ENCODE measurements at regions not wholly inside any gene's neighbourhood (a gene's known extent, or its start where the extent isn't known, plus 50 kb on each side); places are given as distances from the start of the nearest gene placed in this dataset.

DNA sequence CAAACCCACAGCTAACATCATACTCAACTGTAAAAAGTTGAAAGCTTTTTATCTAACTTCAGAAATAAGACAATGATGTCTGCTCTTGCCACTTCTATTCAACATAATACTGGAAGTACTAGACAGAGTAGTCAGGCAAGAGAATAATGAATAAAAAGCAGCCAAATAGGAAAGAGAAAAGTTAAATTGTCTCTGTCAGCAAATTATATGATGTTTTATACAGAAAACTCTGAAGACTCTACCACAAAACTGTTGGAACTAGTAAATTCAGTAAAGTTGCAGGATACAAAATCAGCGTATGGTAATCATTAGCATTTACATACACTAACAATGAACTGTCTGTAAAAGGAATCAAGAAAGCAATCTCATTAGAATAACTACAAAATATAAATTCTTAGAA is 752.9 kb upstream of the CT83 start:
- no peak for ATAC-seq

DNA sequence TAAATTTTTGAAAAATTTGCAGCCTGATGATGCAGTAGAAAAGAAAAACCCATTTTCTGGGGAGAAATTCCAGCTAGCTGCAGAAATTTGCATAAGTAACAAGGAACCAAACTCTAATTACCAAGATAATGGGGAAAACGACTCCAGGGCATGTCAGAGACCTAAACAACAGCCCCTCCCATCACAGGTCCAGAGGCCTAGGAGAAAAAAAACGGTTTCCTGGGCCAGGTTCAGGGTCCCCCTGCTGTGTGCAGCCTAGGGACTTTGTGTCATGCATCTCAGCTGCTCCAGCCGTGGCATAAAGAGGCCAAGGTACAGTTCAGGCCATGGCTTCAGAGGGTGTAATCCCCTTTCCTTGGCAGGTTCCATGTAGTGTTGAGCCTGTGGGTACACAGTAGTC is 733.7 kb upstream of the CT83 start:
- no peak for ATAC-seq

DNA sequence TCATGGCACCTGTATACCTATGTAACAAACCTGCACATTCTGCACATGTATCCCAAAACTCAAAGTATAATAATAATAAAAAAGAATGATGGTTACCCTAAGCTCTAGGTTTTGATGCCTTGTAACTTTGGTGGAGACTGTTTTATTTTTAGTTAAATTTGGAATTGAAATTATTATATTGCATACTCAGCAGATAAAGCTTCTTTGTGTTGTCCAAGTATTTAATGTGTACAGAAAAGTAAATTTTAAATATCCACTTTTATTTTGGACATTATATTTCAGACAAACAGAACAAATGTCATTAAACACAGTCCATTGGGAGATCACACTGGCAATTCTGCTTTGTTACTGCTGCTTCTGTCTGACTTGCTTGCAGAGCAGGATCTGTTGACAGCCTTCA is 684.5 kb upstream of the CT83 start:
- ATAC-seq, result no peak

DNA sequence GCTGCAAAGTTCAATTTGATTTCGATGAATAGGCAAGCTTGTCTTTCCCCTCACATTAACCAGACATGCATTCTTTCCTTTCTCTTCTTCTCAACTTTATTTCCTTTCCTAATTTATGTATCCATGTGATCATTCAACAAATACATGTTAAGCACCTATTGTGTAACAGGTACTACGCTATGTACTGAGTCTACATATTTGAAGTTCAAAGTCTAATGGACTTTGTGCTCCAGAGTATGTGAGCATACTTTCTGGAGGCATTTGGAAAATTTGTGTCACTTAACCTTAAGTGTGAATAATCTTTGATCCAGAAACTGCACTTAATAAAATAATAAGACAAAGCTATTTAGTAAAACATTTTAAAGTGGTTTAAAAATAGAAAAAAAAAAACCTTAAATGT is 675.3 kb upstream of the CT83 start:
- no peak for ATAC-seq

DNA sequence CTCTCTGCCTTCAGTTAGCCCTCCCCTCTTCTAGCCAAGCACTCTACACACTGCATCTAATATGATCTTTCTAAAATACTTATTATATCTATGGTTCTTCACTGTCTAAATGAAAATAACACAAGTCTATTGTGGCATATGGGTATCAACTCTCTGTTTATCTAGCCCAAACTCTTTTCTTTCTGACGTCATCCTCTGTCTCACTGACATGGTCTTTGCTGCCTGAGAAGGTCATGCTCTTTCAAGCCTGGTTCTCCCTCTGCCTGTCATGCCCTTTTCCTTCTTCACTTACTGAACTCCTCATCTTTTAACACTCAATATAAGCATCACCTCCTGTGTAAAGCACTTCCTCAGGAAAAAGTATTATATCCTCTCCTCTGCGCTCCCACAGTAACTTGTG is 672.2 kb upstream of the CT83 start:
- no peak for ATAC-seq

DNA sequence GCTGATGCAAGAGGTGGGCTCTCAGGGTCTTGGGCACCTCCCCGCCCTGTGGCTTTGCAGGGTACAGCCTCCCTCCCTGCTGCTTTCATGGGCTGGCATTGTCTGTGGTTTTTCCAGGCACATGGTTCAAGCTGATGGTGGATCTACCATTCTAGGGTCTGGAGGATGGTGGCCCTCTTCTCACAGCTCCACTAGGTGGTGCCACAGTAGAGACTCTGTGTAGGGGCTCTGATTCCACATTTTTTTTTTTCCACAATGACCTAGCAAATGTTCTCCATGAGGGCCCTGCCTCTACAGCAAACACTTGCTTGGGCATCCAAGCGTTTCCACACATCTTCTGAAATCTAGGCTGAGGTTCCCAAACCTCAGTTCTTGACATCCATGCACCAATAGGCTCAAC is 657.9 kb upstream of the CT83 start:
- no peak for ATAC-seq

DNA sequence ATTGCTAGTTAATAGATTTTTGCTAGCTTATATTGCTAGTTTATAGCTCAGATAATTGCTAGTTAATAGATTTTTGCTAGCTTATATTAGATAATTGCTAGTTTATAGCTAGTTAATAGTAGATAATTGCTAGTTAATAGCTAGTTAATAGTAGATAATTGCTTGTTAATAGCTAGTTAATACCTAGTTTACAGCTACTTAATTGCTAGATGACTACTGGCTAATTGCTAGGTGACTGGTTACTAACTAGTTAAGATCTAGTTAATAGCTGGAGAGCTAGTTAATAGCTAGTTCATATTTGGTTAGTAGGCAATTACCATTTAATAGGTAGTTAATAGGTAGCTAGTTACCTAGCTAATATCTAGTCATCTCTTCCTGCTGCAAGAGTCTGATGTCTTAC is 633.8 kb upstream of the CT83 start:
- ATAC-seq, result no peak

DNA sequence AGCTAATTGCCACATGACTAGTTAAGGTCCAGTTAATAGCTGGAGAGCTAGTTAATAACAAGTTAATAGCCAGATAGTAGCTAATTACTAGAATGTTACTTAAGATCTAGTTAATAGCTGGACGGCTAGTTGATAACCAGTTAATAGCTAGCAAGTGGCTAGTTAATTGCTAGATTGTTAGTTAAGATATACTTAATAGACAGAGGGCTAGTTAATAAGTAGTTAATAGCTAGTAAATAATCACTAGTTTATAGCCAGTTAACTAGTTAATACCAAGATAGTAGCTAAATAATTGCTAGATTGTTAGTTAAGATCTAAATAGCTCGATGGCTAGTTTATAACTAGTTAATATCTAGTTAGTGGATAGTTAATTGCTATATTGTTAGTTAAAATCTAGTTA is 632.6 kb upstream of the CT83 start:
- ATAC-seq, result no peak

DNA sequence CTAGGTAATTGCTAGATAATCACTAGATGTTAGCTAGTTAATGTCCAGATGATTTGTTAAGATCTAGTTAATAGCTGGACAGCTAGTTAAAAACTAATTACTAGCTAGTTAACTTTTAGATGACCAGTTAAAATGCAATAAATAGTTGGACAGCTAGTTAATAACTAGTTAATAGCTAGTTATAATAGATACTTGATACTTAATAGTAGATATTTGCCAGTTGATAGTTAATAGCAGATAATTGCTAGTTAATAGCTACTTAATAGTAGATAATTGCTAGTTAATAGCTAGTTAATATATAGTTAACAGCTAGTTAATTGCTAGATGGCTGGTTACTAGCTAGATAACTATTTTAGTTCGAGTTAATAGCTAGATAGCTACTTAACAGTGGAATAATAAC is 631.4 kb upstream of the CT83 start:
- ATAC-seq, result no peak

DNA sequence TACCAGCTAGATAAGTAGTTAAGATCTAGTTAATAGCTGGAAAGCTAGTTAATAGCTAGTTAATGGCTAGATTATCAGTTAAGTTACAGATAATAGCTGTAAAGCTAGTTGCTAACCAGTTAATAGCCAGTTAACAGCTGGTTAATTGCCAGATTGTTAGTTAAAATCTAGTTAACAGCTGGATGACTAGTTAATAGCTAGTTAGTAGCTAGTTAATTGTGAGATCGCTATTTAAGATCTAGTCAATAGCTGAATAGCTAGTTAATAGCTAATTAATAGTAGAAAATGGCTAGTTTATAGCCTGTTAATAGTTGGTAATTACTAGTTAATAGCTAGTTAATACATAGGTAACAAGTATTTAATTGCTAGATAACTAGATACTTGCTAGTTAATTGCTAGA is 630.5 kb upstream of the CT83 start:
- ATAC-seq, result no peak

DNA sequence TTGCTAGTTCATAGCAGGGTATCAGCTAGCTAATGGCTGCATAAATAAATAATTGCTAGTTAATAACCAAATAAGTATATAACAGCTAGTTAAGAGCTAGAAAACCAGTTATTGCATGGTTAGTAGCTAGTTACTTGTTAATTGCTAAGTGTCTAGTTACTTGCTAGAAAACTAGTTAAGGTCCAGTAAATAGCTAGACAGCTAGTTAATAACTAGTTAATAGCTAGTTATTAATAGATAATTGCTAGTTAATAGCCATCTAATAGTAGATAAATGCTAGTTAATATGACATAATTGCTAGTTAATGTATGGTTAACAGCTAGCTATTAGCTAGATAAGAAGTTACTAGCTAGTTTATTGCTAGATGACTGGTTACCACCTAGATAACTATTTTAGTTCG is 629.9 kb upstream of the CT83 start:
- ATAC-seq, result no peak

DNA sequence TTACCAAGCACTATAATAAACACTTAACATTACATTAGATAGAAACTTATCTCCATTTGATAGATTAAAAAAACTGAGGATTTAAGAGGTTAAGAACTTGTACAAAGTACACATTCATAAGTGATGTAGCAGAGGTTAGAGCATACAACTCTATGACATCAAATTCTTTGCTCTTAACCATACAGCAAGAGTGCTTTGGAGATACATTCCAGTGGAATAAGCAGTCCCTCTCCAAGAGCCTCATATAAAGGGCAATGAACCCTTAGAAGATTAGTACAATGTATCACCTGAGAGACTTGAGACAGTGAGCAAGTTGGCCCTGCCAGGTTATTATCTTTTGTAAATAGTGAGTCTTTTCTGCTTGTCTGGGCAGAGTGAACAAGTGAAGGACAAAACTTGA is 600.4 kb upstream of the CT83 start:
- ATAC-seq, result no peak

DNA sequence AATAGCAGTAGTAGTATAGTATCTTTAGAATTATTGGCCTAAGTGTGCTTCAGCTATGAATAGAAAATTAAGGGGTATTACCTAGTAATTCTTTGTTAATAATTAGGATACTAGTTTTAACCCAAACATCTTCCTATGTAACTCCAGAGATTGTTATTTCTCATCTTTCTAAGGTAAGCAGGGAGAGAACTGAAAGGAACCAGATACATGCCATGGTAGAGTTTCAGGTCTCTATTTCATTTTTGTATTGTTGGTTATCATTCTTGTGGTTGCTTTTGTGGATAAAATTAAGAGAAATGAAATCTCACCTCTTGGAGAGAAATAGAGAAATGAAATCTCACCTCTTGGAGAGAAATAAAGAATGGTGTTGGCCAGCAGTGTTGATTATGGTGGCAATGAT is 597.1 kb upstream of the CT83 start:
- ATAC-seq, result no peak

DNA sequence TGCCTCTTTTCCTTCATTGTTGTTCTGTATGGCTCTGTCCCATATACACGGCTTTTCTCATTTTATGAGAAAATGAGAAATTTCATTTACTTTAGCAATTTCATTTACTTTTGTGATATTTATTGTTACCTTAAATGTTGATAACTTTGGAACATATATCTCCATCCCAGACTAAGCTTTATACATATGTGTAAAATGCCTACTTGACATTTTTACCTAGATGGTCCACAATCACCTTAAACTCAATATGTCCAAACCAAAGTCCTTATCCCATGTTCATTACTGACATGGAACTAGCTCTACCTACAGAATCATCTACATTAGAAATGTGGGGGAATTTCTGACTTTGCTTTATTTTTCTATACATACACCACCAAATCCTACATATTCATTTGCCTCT is 590.5 kb upstream of the CT83 start:
- ATAC-seq, result no peak

DNA sequence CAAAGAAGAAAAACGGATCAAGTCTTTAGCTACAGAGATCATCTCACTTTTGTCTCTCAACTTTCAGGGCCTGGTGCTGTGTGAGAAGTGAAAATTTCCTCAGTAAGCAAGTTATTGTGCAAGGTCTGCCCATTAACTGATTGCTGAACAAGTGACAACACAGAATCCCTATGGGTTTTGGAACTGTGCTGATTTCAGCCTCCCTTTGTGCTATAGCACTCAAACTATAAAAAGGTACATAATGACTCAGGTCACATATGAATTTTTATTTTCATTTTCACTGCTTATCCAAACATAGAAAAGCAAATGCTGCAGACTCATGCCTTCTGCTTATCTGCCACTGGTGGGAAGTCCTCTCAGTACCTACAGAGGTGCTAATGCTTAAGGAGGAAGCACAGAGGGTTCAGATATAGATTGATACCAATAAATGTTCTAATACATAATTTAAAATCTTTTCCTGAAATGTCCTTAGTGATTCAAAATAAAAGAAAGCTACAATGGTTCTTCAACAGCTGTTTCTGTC is 576.2 kb upstream of the CT83 start:
- no peak for ATAC-seq

DNA sequence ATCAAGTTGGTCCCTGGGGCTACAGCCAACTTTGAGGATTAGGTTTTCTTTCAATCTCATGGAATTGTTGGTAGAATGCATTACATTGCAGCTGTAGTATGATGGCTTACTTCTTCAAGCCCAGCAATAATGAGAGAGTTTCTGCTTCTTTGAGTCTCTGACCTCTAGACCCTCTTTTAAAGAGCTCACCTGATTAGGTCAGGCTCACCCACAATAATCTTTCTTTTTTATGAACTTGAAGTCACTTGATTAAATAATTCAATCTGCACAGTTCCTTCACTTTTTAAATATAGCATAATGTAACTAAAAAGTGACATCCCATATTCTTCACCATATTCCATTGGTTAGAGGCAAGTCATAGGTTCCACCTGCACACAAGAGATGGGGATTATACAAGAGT is 547.5 kb upstream of the CT83 start:
- ATAC-seq, result no peak

DNA sequence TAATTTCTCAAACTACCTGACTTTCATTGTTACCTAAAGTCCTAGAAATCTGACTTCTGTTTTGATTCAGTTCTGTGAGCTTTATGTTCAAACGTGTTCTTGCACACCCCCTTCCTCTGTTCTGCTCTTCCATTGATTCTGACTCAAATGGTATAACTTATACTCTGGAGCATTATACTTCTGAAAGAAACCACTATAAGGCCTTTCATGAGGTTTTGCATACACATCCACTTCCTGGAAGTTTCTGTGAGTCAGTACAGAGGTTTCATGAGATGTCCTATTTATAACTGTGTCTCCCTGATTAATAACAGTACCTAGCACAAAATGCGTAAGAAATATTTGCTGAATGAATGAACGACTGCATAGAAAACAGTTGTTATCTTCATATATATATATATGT is 540.2 kb upstream of the CT83 start:
- no peak for ATAC-seq

DNA sequence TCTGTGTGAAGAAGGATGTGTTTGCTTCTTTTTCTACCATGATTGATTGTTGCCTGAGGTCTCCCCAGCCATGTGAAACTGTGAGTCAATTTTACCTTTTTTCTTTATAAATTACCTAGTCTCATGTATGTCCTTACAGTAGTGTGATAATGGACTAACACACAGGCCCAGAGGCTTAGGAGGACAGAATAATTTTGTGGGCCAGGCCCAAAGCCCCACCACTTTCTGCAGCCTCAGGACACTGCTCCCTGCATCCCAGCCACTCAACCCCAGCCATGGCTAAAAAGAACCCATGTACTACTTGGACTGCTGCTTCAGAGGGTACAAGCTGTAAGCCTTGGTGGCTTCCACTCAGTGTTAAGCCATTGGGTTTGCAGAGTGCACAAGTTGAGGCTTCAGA is 512.7 kb upstream of the CT83 start:
- no peak for ATAC-seq

DNA sequence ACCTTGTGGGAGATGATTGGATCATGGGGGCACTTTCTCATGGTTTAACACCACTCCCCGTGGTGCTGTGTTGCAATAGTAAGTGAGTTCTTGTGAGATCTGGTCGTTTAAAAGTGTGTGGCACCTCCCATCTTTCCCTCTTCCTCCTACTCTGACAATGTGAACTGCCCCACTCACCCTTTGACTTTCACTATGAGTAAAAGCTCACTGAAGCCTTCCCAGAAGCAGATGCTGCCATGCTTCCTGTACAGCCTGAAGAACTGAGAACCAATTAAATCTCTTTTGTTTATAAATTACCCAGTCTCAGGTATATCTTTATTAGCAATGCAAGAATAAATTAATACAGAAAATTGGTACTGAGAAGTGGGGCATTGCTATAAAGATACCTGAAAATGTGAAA is 509.6 kb upstream of the CT83 start:
- no peak for ATAC-seq

DNA sequence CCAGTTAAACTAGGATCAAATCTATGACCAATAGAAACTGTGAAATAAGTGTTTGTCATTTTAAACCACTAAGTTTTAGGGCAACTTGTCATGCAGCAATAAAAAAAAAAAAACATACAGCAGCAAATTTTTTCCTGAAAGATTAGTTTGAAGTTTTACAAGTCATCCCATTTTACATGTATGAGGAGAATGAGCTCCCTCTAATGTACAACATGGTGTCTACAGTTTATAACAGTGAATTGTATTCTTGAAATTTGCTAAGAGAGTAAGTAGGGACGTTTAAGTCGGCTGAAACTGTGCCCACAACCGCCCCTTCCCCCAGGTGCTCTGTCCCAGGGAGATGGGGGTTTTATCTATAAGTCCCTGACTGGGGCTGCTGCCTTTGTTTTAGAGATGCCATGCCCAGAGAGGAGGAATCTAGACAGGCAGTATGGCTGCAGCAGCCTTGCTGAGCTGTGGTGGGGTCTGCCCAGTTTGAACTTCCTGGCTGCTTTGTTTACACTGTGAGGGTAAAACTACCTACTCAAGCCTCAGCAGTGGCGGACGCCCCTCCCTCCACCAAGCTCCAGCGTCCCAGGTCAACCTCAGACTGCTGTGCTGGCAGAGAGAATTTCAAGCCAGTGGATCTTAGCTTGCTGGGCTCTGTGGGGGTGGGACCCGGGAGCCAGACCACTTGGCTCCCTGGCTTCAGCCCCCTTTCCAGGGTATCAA is 499.3 kb upstream of the CT83 start:
- no peak for ATAC-seq

DNA sequence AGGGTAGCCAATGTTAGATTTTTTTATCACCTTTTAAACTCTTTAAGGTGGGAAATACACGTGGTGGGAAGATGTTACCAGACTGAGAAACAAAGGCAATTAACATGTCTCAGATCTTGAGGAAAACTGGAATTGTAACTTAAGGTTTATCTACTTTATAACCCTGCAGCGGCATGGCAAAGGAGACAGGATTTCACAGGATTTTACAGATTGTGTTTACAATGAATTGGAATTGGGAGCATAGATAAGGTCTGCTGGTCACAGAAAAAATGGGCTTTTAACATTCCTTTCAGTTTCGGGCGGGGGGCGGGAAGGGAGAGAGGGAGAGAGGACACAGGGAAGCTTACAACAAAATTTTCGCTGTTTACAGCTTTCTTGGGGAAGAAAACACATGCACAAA is 467.5 kb upstream of the CT83 start:
- ATAC-seq, result no peak

DNA sequence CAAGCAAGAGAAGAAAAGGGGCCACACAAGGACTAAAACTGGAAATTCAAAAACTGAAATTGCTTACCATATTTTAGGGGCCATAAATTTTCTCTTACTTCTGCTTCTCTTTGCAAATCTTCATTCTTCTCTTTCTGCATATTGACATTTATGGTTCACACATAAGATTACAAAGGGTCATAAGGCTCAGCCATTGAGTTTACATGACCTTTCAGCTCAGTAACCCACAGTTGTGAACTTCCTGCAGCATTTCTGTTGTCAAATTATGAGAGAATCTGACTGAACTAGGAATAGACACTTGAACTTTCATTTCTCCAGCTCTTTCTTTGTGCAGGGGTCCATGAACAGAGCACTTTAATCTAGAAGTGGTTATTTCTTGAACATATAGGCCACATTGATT is 434.8 kb upstream of the CT83 start:
- ATAC-seq, result no peak

DNA sequence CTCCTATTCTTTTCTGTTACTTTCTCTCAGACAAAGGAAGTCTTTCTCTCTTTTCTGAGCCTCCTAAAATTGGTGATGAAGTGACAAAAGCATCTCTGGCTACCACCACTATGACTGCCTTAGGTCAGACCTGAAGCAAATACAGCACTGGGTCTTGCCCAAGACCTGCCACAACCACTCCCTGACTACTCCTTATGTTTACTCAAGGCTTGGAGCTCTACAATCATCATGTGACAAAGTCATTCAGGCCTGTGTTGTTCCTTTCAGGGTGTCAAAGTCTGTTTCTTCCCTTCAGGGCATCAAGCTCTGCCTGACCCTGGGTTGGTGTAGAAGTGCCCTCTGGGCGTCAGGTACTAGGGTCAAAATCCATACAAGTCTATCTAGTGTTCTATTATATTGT is 419.2 kb upstream of the CT83 start:
- no peak for ATAC-seq

DNA sequence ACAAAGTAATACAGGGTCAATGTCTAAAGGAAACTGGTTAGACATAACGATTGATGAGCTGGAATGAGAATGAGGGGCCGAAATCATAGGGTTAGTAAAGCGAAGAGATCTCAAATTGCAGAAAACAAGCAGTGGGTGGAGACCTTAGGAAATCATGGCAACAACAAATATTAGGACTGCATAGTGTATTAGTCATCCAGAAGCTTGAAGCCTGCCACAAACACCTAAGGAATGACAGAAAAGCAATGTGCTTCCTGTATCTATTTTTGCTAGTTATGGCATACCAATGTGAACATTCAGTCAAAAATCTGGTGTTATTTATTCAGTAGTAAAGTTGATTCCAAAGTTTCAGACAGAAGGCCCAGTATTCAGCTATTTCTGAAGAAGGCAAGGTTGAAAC is 410.9 kb upstream of the CT83 start:
- ATAC-seq, result no peak

DNA sequence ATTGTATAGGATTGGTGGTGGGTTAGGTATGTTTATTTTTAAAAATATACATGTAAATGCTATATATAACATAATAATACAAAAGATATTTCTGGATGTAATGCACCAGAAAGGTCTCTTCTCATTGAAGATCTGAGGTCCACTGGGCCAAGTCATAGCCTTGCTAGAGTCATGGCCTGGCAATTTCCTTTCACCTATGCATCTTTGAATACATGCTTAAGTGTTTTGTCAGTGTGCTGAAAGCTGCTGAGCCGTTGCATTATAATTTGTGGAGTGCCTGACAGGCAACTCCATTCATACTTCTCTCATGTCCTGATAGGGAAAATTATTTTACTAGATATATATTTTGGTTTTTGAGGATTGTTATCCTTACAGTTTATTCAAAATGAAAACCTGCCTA is 410.2 kb upstream of the CT83 start:
- ATAC-seq, result no peak
